Spleen (tissue), 11 donors: ENCODE measurements at regions not wholly inside any gene's neighbourhood (a gene's known extent, or its start where the extent isn't known, plus 50 kb on each side); places are given as distances from the start of the nearest gene placed in this dataset.

Source experiments
- DNase-seq: peaks from one replicate; pipeline ENCODE4 v3.0.0-alpha.2; 2020
- H3K27ac ChIP-seq, 8 donors: fragments of 200-600 bp; sonication (generic) in 7 of 8; 1 replicate in 4 of 8; 2 replicates in 4 of 8; pipeline versions ENCODE4 v1.5.0 to v1.8.0; 2016 to 2021; ENCODE audit warnings: inconsistent platforms in 4 of 8, mild to moderate bottlenecking in 4 of 8, moderate library complexity in 1 of 8
- H3K27me3 ChIP-seq, 7 donors: fragments of 200-600 bp; sonication (generic) in 6 of 7; replicated peaks in 1 of 7; 1 replicate in 4 of 7; 2 replicates in 3 of 7; pipeline versions ENCODE4 v1.5.0 to v1.8.0; 2016 to 2021; ENCODE audit warnings: inconsistent platforms in 3 of 7, mild to moderate bottlenecking in 1 of 7
- H3K36me3 ChIP-seq, 6 donors: fragments of 200-600 bp; sonication (generic) in 5 of 6; 1 replicate in 4 of 6; 2 replicates in 2 of 6; pipeline versions ENCODE4 v1.5.0 to v1.8.0; 2016 to 2021; ENCODE audit warnings: inconsistent platforms in 2 of 6
- H3K4me1 ChIP-seq, 6 donors: fragments of 200-600 bp; sonication (generic) in 5 of 6; 1 replicate in 3 of 6; 2 replicates in 3 of 6; pipeline versions ENCODE4 v1.5.0 to v1.8.0; 2016 to 2021; ENCODE audit warnings: inconsistent platforms in 3 of 6
- H3K4me3 ChIP-seq, 8 donors: fragments of 200-600 bp; sonication (generic) in 7 of 8; 1 replicate in 4 of 8; 2 replicates in 4 of 8; pipeline versions ENCODE4 v1.5.0 to v1.8.0; 2016 to 2021; ENCODE audit warnings: inconsistent platforms in 4 of 8, mild to moderate bottlenecking in 4 of 8, moderate library complexity in 2 of 8
- H3K9me3 ChIP-seq, 8 donors: fragments of 200-600 bp; sonication (generic) in 7 of 8; 1 replicate in 4 of 8; 2 replicates in 4 of 8; pipeline versions ENCODE4 v1.5.0 to v1.8.0; 2016 to 2021; ENCODE audit warnings: inconsistent platforms in 4 of 8
- POLR2A ChIP-seq, 3 donors: fragments of 450-650 bp; IDR thresholded peaks; one replicate each; pipeline ENCODE4 v1.5.1; 2017; ENCODE audit warnings: antibody characterized with exemption in 3 of 3, mild to moderate bottlenecking in 1 of 3
- POLR2AphosphoS5 ChIP-seq, 3 donors: sonication (generic); formaldehyde crosslinking; IDR thresholded peaks; one replicate each; pipeline ENCODE4 v1.5.1; 2017; ENCODE audit warnings: antibody characterized with exemption in 3 of 3
- WGBS, 5 donors: extraction: QIAGEN DNeasy Blood & Tissue Kit in 3 of 5; methylation state at CpG; one replicate each; pipeline versions ENCODE4 v1.1.5 to v1.1.7; 2013 to 2018; 5-methylcytosine and 5-hydroxymethylcytosine counted together
- intact Hi-C: fragments of 100-400 bp; cut with DNase I; formaldehyde crosslinking; loops from one replicate; pipeline ENCODE4 v1.15.0; 2023; ENCODE audit warnings: low total_unique reads
- TF ChIP-seq, protein P1 (sequence below), 11 experiments: fragments of 200-600 bp in 7 of 11; fragments of 450-650 bp in 4 of 11; sonication (generic) in 4 of 11; IDR thresholded peaks in 8 of 11; conservative IDR thresholded peaks in 3 of 11; 1 replicate in 7 of 11; 2 replicates in 4 of 11; pipeline versions ENCODE4 v1.4.0 to v1.8.0; 2016 to 2021; ENCODE audit warnings: antibody characterized with exemption in 11 of 11, inconsistent platforms in 4 of 11, mild to moderate bottlenecking in 1 of 11
- donor health status: healthy with polysubstance abuse.
- donor health status: DM: no; HTN: no; CAD: no; lungs with moderate emphysema.
- donor health status: DM: no; HTN: no; CAD: no.
- donor health status: Bipolar disorder and iron deficiency.
- donor health status: healthy.
- donor health status: DM: no; HTN: no; CAD: no.
- donor health status: DM: yes; HTN: yes; CAD: no.

DNA sequence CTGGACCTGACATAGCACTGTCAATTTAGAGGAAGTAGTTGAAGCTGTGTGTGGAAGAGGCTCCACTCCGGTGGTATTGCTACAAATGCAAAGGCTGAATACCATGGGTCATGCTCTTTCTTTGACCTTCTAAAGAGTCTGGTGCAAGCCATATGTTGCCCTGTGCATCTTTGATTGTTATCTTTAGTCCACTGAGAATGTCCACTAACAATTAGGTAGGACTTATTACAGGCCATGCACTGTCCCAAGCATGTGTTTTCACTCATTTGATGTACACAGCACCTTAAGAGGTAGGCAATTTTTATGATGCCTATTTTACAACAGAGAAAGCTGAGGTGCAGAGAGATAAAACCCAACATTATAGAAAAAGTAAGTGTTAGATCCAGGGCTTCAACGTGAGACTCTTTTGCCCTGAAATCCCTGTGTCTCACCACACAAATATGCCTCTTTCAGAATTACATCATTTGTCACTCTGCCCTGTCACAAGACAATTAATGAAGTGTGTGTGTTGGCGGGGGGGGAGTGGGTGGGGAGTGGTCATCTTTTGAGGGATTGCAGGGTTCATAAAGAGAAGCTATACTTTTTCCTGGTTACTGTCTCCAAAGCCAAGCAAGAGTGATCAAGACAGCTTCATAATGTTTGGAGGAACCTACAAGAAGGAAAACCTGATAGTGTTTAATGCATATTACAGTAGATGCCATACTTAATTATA, 637.6 kb upstream of the IGFBP3 start:
- Histone ChIP-seq H3K4me1 (no peaks in the 10 kb centered on the region), H3K27me3 (no peaks in the 10 kb centered on the region), H3K27ac (no peak overlapping the region), H3K4me3 (no peak overlapping the region), H3K36me3 (no peaks in the 10 kb centered on the region), H3K9me3 (peaks cover 0 to 38% (median 14%) of the 10 kb centered on the region in 8 donors)
- WGBS, 5 donors: 46 to 89% (median 83%) methylated on average over 3 of the region's 3 CpGs
- TF ChIP-seq POLR2A (IDR thresholded peaks at IDR 0.05) (no peak), POLR2AphosphoS5 (IDR thresholded peaks at IDR 0.05) (no peak)
- TF ChIP-seq, protein P1, sequence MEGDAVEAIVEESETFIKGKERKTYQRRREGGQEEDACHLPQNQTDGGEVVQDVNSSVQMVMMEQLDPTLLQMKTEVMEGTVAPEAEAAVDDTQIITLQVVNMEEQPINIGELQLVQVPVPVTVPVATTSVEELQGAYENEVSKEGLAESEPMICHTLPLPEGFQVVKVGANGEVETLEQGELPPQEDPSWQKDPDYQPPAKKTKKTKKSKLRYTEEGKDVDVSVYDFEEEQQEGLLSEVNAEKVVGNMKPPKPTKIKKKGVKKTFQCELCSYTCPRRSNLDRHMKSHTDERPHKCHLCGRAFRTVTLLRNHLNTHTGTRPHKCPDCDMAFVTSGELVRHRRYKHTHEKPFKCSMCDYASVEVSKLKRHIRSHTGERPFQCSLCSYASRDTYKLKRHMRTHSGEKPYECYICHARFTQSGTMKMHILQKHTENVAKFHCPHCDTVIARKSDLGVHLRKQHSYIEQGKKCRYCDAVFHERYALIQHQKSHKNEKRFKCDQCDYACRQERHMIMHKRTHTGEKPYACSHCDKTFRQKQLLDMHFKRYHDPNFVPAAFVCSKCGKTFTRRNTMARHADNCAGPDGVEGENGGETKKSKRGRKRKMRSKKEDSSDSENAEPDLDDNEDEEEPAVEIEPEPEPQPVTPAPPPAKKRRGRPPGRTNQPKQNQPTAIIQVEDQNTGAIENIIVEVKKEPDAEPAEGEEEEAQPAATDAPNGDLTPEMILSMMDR (IDR thresholded peaks at IDR 0.05 in 8 of 11, conservative IDR thresholded peaks at IDR 0.05 in 3 of 11): no peak
- intact Hi-C loops: no loop called here
- DNase-seq: no peak

DNA sequence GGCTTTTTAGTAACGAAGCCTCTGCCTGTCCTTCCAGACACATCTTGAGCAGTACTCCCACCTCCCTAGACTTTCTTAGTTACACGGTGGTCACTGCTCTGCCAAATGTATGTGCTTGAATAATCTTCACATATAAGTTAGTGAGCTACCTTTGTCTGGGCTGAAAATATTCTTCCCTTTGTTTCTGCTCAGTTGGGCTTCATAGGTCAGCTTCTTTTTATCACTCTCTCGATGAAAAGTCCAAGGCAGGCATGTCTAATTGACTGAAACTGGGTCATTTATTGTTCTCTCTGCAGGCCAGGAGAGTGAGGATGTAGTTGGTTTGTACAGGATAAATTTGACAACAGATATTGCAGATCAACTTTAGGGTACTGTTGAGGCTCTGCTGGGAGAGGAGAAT, 636.7 kb upstream of the IGFBP3 start:
- Histone ChIP-seq H3K9me3 (peaks cover 0 to 30% (median 6%) of the 10 kb centered on the region in 8 donors), H3K4me3 (no peak overlapping the region), H3K27ac (no peak overlapping the region), H3K27me3 (no peaks in the 10 kb centered on the region), H3K4me1 (no peaks in the 10 kb centered on the region), H3K36me3 (no peaks in the 10 kb centered on the region)
- TF ChIP-seq POLR2A (IDR thresholded peaks at IDR 0.05): no peak
- TF ChIP-seq POLR2AphosphoS5 (IDR thresholded peaks at IDR 0.05): no peak
- TF ChIP-seq, protein P1 (IDR thresholded peaks at IDR 0.05 in 8 of 11, conservative IDR thresholded peaks at IDR 0.05 in 3 of 11): no peak
- WGBS, 5 donors: 61 to 80% (median 68%) methylated on average over 3 of the region's 3 CpGs
- DNase-seq: no peak
- intact Hi-C loops: no loop called here

DNA sequence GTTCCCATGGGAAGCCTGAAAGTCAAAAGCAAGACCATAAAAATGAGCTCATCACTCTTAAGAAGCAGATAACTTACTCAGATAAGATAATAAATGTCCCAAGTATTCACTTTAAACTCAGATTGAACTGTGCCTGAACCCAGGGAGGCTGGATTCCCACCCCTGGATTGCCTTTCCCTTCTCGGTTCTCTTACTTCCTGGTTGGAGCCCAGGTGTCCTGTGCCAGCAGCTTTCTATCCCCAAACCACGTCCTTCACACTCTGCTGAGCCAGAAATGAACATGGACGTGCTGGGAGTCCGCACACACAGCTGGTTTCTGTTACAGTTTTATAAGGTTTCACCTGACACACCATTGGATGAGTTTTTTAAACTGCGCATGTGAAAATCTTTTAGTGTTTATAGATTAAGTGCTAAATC, 636.2 kb upstream of the IGFBP3 start:
- H3K27me3 ChIP-seq: no peaks in the 10 kb centered on the region
- intact Hi-C loops: no loop called here
- H3K4me3 ChIP-seq: no peak overlapping the region
- TF ChIP-seq, protein P1 (IDR thresholded peaks at IDR 0.05 in 8 of 11, conservative IDR thresholded peaks at IDR 0.05 in 3 of 11): no peak
- TF ChIP-seq POLR2AphosphoS5 (IDR thresholded peaks at IDR 0.05): no peak
- no peak for TF ChIP-seq POLR2A (IDR thresholded peaks at IDR 0.05)
- no peak for DNase-seq
- 65 to 69% (median 68%) methylated on average over 5 of the region's 5 CpGs for WGBS, 5 donors
- no peak overlapping the region for H3K27ac ChIP-seq
- no peaks in the 10 kb centered on the region for H3K4me1 ChIP-seq
- H3K36me3 ChIP-seq: no peaks in the 10 kb centered on the region
- peaks cover 0 to 26% (median 2%) of the 10 kb centered on the region in 8 donors for H3K9me3 ChIP-seq

DNA sequence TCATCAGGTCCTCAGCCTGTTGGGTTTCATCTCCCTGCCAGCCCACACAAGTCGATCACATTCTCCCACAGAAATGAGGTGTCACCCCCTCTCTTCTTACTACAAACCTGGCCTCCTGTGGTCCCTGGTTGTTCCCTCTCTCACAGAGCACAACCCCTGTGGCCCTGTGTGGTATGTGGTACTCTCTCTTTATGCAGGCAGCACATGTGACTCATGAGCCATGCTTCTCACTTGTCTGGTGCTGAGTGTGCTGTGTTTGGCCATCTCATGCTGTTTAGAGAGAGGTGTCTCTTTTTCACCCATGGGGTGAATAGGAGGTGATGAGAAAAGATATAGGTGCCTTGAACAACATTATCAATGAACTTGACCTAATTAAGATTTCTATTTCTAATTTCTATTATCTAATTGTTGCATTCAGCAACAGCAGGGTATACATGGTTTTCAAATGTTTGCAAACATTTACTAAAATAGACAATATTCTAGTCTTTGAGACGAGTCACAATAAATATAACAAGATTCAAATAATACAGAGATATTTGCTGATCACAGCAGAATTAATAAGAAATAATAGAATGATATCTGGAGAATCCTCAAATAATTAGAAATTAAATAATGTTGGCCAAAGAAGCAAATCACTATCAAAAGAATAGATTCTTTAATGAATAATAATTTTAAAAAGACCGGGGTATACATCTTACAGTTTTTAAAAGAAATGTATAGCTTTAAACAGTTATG, 633.8 kb upstream of the IGFBP3 start:
- intact Hi-C loops: no loop called here
- no peak overlapping the region for H3K27ac ChIP-seq
- no peaks in the 10 kb centered on the region for H3K4me1 ChIP-seq
- no peak overlapping the region for H3K4me3 ChIP-seq
- 79 to 91% (median 86%) methylated on average over 3 of the region's 3 CpGs for WGBS, 5 donors
- H3K36me3 ChIP-seq: no peaks in the 10 kb centered on the region
- DNase-seq: no peak
- H3K9me3 ChIP-seq: peaks cover 0 to 2% (median 0%) of the 10 kb centered on the region in 8 donors
- TF ChIP-seq POLR2A (IDR thresholded peaks at IDR 0.05): no peak
- no peak for TF ChIP-seq POLR2AphosphoS5 (IDR thresholded peaks at IDR 0.05)
- TF ChIP-seq, protein P1 (IDR thresholded peaks at IDR 0.05 in 8 of 11, conservative IDR thresholded peaks at IDR 0.05 in 3 of 11): no peak
- no peaks in the 10 kb centered on the region for H3K27me3 ChIP-seq
